Right renal pelvis (tissue), 4 donors: ENCODE measurements at regions not wholly inside any gene's neighbourhood (a gene's known extent, or its start where the extent isn't known, plus 50 kb on each side); places are given as distances from the start of the nearest gene placed in this dataset.
A peak's percentile ranks its signal among the peaks of the same experiment; 100 is the strongest.
"Not testable (repeated sequence)": the region's sequence is repeated elsewhere in the genome, so short reads cannot be mapped to it uniquely, and the experiment has no call there.

ENCODE experiments used
- DNase-seq, 4 donors: peaks; one replicate each; pipeline ENCODE4 v3.0.0-alpha.2; 2013; ENCODE audit warnings: low read depth in 4 of 4, low spot score in 3 of 4, missing footprints in 1 of 4

GRCh38 chr5:136631186-136631585 is 265.8 kb upstream of the TRPC7 start:
- DNase-seq: no peak

GRCh38 chr5:136629125-136629792 is 263.9 kb upstream of the TRPC7 start:
- DNase-seq: peak in 1 of 4 donors; percentile 8

- DNase-seq: no peak
Measured at GRCh38 chr5:136626531-136626930, 261.2 kb upstream of the TRPC7 start.

- no peak for DNase-seq
Measured at GRCh38 chr5:136622747-136623146, 257.4 kb upstream of the TRPC7 start.

GRCh38 chr5:136621743-136622142 is 256.4 kb upstream of the TRPC7 start:
- DNase-seq: no peak

- no peak for DNase-seq
Measured at GRCh38 chr5:136620621-136621020, 255.3 kb upstream of the TRPC7 start.

- DNase-seq: no peak
Measured at GRCh38 chr5:136620016-136620419, 254.7 kb upstream of the TRPC7 start.

GRCh38 chr5:136619556-136619955 is 254.2 kb upstream of the TRPC7 start:
- DNase-seq: no peak

GRCh38 chr5:136615251-136616119 is 250.1 kb upstream of the TRPC7 start:
- DNase-seq: no peak

GRCh38 chr5:136613230-136613629 is 247.9 kb upstream of the TRPC7 start:
- no peak for DNase-seq

GRCh38 chr5:136605638-136606037 is 240.3 kb upstream of the TRPC7 start:
- no peak for DNase-seq

- DNase-seq: no peak
Measured at GRCh38 chr5:136600306-136600705, 235.0 kb upstream of the TRPC7 start.

- DNase-seq: no peak
Measured at GRCh38 chr5:136598802-136599404, 233.6 kb upstream of the TRPC7 start.

- no peak for DNase-seq
Measured at GRCh38 chr5:136594416-136594815, 229.1 kb upstream of the TRPC7 start.

- DNase-seq: no peak
Measured at GRCh38 chr5:136590581-136590980, 225.2 kb upstream of the TRPC7 start.

- no peak for DNase-seq
Measured at GRCh38 chr5:136586196-136586595, 220.9 kb upstream of the TRPC7 start.

GRCh38 chr5:136584474-136584873 is 219.1 kb upstream of the TRPC7 start:
- no peak for DNase-seq

GRCh38 chr5:136579238-136579637 is 213.9 kb upstream of the TRPC7 start:
- no peak for DNase-seq

GRCh38 chr5:136569875-136570274 is 204.5 kb upstream of the TRPC7 start:
- not testable (repeated sequence) for DNase-seq

GRCh38 chr5:136565457-136565856 is 200.1 kb upstream of the TRPC7 start:
- DNase-seq: not testable (repeated sequence)

GRCh38 chr5:136565050-136565449 is 199.7 kb upstream of the TRPC7 start:
- not testable (repeated sequence) for DNase-seq

GRCh38 chr5:136564431-136564830 is 199.1 kb upstream of the TRPC7 start:
- DNase-seq: not testable (repeated sequence)
